MCF 10A (cell line): ENCODE measurements at regions not wholly inside any gene's neighbourhood (a gene's known extent, or its start where the extent isn't known, plus 50 kb on each side); places are given as distances from the start of the nearest gene placed in this dataset.
"Not testable (repeated sequence)": the region's sequence is repeated elsewhere in the genome, so short reads cannot be mapped to it uniquely, and the experiment has no call there.

Experiments used
- BruUV-seq: library from RNA; stranded (reverse); fragments of 400-500 nt; replicated peaks from 2 replicates; lab custom pipeline; 2021; lab: Mats Ljungman, UMichigan
- CTCF ChIA-PET: fragments of 300-600 bp; sonication (Branson Sonifier 250); formaldehyde crosslinking; extraction: SDS; loops from one replicate; lab custom pipeline; 2021; ENCODE audit warnings: antibody characterized with exemption, inconsistent platforms; lab: Yijun Ruan, JAX
- POLR2A ChIA-PET: fragments of 300-600, 350-650 bp; sonication (Branson Sonifier 250); formaldehyde crosslinking; extraction: SDS; loops from one replicate; lab custom pipeline; 2020; ENCODE audit warnings: antibody characterized with exemption, inconsistent platforms; lab: Yijun Ruan, JAX
- DNase-seq: peaks from one replicate; pipeline ENCODE4 v3.0.0-alpha.2; 2018; ENCODE audit not compliant: unreplicated experiment
- H3K27ac Mint-ChIP-seq: one replicate; pipeline ENCODE4 v1.8.0; 2022; ENCODE audit warnings: mild to moderate bottlenecking, low read depth, mixed read lengths; ENCODE audit not compliant: unreplicated experiment
- H3K27me3 Mint-ChIP-seq: one replicate; pipeline ENCODE4 v1.8.0; 2022; ENCODE audit warnings: mixed read lengths; ENCODE audit not compliant: insufficient read depth, unreplicated experiment
- H3K36me3 Mint-ChIP-seq: one replicate; pipeline ENCODE4 v1.8.0; 2022; ENCODE audit warnings: mild to moderate bottlenecking, moderate library complexity, mixed read lengths; ENCODE audit not compliant: insufficient read depth, unreplicated experiment
- H3K4me1 Mint-ChIP-seq: one replicate; pipeline ENCODE4 v1.8.0; 2022; ENCODE audit warnings: mixed read lengths; ENCODE audit not compliant: insufficient read depth, unreplicated experiment
- H3K4me3 Mint-ChIP-seq: one replicate; pipeline ENCODE4 v1.8.0; 2022; ENCODE audit warnings: mild to moderate bottlenecking, moderate library complexity, mixed read lengths; ENCODE audit not compliant: unreplicated experiment
- H3K9me3 Mint-ChIP-seq: one replicate; pipeline ENCODE4 v1.8.0; 2022; ENCODE audit warnings: mixed read lengths; ENCODE audit not compliant: unreplicated experiment
- CTCF ChIP-seq: fragments of 200-600 bp; IDR thresholded peaks from one replicate; pipeline ENCODE4 v1.8.0; 2022; ENCODE audit warnings: antibody characterized with exemption, mild to moderate bottlenecking; ENCODE audit not compliant: unreplicated experiment
- intact Hi-C: fragments of 100-400 bp; cut with micrococcal nuclease; formaldehyde crosslinking; loops from 2 replicates; pipeline ENCODE4 v1.14.1; 2022

- ChIA-PET POLR2A (no interaction called here), CTCF (no interaction called here)
- no peak for DNase-seq
- intact Hi-C loops: no loop called here
- H3K36me3 Mint-ChIP-seq: no peaks in the 10 kb centered on the region
- H3K4me1 Mint-ChIP-seq: no peaks in the 10 kb centered on the region
- H3K27me3 Mint-ChIP-seq: peaks cover 12% of the 10 kb centered on the region
- no peak overlapping the region for H3K4me3 Mint-ChIP-seq
- TF ChIP-seq CTCF: no peak
- no TSS peak for BruUV-seq
- no peaks in the 10 kb centered on the region for H3K9me3 Mint-ChIP-seq
- H3K27ac Mint-ChIP-seq: no peak overlapping the region
Measured at GRCh38 chr7:136122026-136122425, 144.9 kb upstream of the MTPN start.

DNA sequence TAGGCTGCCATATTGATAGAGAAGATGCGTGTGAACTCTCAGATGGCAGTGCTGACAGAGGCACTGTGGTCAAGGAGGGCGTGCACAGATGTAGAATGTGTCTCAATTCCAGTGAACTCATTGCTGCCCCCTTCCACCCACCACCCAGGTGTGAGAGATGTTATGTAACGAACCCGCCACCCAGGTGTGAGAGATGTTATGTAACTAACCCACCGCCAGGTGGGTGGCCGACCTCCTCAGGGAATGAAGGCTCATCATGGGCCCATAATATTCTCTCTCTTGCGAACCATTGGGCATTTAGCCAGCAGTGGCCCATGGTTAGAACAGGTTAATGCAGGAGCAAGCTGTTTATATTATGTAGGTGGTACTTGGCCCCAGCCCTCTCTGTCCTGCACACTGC lies 140.4 kb upstream of the MTPN start:
- H3K4me1 Mint-ChIP-seq: no peaks in the 10 kb centered on the region
- H3K27ac Mint-ChIP-seq: no peak overlapping the region
- no peak overlapping the region for H3K4me3 Mint-ChIP-seq
- intact Hi-C loops: no loop called here
- CTCF ChIA-PET: no interaction called here
- H3K36me3 Mint-ChIP-seq: no peaks in the 10 kb centered on the region
- POLR2A ChIA-PET: no interaction called here
- no peak for TF ChIP-seq CTCF
- no TSS peak for BruUV-seq
- peaks cover 26% of the 10 kb centered on the region for H3K27me3 Mint-ChIP-seq
- peaks cover 7% of the 10 kb centered on the region for H3K9me3 Mint-ChIP-seq
- no peak for DNase-seq

GRCh38 chr7:136116186-136116585 lies 139.0 kb upstream of the MTPN start:
- peaks cover 7% of the 10 kb centered on the region for H3K9me3 Mint-ChIP-seq
- ChIA-PET POLR2A (no interaction called here), CTCF (interaction anchor here (0.6 to 3.3 kb wide), 5 partner anchors 13 to 1462 kb away, joined by 3 to 16 read pairs (median 3); no protein-coding TSS in a partner anchor)
- no peak overlapping the region for H3K27ac Mint-ChIP-seq
- no peak for DNase-seq
- H3K4me3 Mint-ChIP-seq: no peak overlapping the region
- intact Hi-C loops: no loop called here
- no peaks in the 10 kb centered on the region for H3K4me1 Mint-ChIP-seq
- BruUV-seq: no TSS peak
- H3K36me3 Mint-ChIP-seq: no peaks in the 10 kb centered on the region
- H3K27me3 Mint-ChIP-seq: peaks cover 40% of the 10 kb centered on the region
- TF ChIP-seq CTCF: no peak

- no peaks in the 10 kb centered on the region for H3K4me1 Mint-ChIP-seq
- POLR2A ChIA-PET: no interaction called here
- no TSS peak for BruUV-seq
- CTCF ChIA-PET: interaction anchor here (0.5 to 3.3 kb wide), 11 partner anchors 9 to 1463 kb away, joined by 3 to 16 read pairs (median 3); no protein-coding TSS in a partner anchor
- intact Hi-C loops: loop anchor here (2.0 kb wide), 1 partner anchor 572 kb away; no protein-coding TSS in a partner anchor
- peak; percentile 51 for DNase-seq
- peaks cover 7% of the 10 kb centered on the region for H3K9me3 Mint-ChIP-seq
- H3K27ac Mint-ChIP-seq: no peak overlapping the region
- H3K36me3 Mint-ChIP-seq: no peaks in the 10 kb centered on the region
- no peak overlapping the region for H3K4me3 Mint-ChIP-seq
- TF ChIP-seq CTCF: peak; percentile 65
- H3K27me3 Mint-ChIP-seq: peaks cover 40% of the 10 kb centered on the region
Measured at GRCh38 chr7:136114966-136115762, 138.0 kb upstream of the MTPN start.

- DNase-seq, H3K36me3 Mint-ChIP-seq, BruUV-seq, H3K4me1 Mint-ChIP-seq, H3K9me3 Mint-ChIP-seq, H3K27ac Mint-ChIP-seq, H3K4me3 Mint-ChIP-seq, POLR2A ChIA-PET: not testable (repeated sequence)
- CTCF ChIA-PET: interaction anchor here (0.5 to 3.3 kb wide), 6 partner anchors 10 to 66 kb away, joined by 3 to 16 read pairs (median 3); no protein-coding TSS in a partner anchor
- intact Hi-C loops: loop anchor here (2.0 kb wide), 1 partner anchor 572 kb away; no protein-coding TSS in a partner anchor
- peaks cover 34% of the 10 kb centered on the region for H3K27me3 Mint-ChIP-seq
Measured at GRCh38 chr7:136114467-136114866, 137.3 kb upstream of the MTPN start.

GRCh38 chr7:136109037-136109436 lies 131.9 kb upstream of the MTPN start:
- DNase-seq, H3K4me1 Mint-ChIP-seq, BruUV-seq, H3K27ac Mint-ChIP-seq, POLR2A ChIA-PET, CTCF ChIA-PET, H3K4me3 Mint-ChIP-seq, H3K9me3 Mint-ChIP-seq, intact Hi-C loops, H3K36me3 Mint-ChIP-seq: not testable (repeated sequence)
- peaks cover 34% of the 10 kb centered on the region for H3K27me3 Mint-ChIP-seq
